ENCODE measurements at regions not wholly inside any gene's neighbourhood (a gene's known extent, or its start where the extent isn't known, plus 50 kb on each side); places are given as distances from the start of the nearest gene placed in this dataset.

- Histone ChIP-seq H3K27me3 (no peaks in the 10 kb centered on the region), H3K27ac (no peak overlapping the region), H3K4me3 (no peak overlapping the region), H3K4me1 (replicated peaks in 1 of 2) (peaks cover 0 to 14% of the 10 kb centered on the region in 2 donors), H3K36me3 (replicated peaks in 1 of 2) (no peaks in the 10 kb centered on the region), H3K9me3 (replicated peaks in 1 of 3) (no peaks in the 10 kb centered on the region)
- TF ChIP-seq POLR2A (IDR thresholded peaks at IDR 0.05): no peak
- TF ChIP-seq, protein P1, sequence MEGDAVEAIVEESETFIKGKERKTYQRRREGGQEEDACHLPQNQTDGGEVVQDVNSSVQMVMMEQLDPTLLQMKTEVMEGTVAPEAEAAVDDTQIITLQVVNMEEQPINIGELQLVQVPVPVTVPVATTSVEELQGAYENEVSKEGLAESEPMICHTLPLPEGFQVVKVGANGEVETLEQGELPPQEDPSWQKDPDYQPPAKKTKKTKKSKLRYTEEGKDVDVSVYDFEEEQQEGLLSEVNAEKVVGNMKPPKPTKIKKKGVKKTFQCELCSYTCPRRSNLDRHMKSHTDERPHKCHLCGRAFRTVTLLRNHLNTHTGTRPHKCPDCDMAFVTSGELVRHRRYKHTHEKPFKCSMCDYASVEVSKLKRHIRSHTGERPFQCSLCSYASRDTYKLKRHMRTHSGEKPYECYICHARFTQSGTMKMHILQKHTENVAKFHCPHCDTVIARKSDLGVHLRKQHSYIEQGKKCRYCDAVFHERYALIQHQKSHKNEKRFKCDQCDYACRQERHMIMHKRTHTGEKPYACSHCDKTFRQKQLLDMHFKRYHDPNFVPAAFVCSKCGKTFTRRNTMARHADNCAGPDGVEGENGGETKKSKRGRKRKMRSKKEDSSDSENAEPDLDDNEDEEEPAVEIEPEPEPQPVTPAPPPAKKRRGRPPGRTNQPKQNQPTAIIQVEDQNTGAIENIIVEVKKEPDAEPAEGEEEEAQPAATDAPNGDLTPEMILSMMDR (IDR thresholded peaks at IDR 0.05): no peak
- intact Hi-C loops (cut with DNase I): no loop called here
- 56 to 65% (median 58%) methylated on average over 5 of the region's 5 CpGs for WGBS, 4 donors
- DNase-seq: peak in 4 of 7 donors; percentile 11 to 33 (median 14)
Measured at GRCh38 chr13:74056801-74057542, 77.2 kb downstream of the KLF12 start.

- H3K4me1 ChIP-seq (replicated peaks in 1 of 2): peaks cover 0 to 6% of the 10 kb centered on the region in 2 donors
- no peak overlapping the region for H3K27ac ChIP-seq
- TF ChIP-seq, protein P1 (IDR thresholded peaks at IDR 0.05): no peak
- no peak for TF ChIP-seq POLR2A (IDR thresholded peaks at IDR 0.05)
- no peak for DNase-seq
- 91 to 97% (median 95%) methylated on average over 5 of the region's 5 CpGs for WGBS, 4 donors
- H3K4me3 ChIP-seq: no peak overlapping the region
- H3K9me3 ChIP-seq (replicated peaks in 1 of 3): no peaks in the 10 kb centered on the region
- intact Hi-C loops (cut with DNase I): no loop called here
- no peaks in the 10 kb centered on the region for H3K27me3 ChIP-seq
- no peaks in the 10 kb centered on the region for H3K36me3 ChIP-seq (replicated peaks in 1 of 2)
Measured at GRCh38 chr13:74052402-74052928, 81.7 kb downstream of the KLF12 start.

- intact Hi-C loops (cut with DNase I): no loop called here
- Histone ChIP-seq H3K36me3 (replicated peaks in 1 of 2) (no peaks in the 10 kb centered on the region), H3K27ac (no peak overlapping the region), H3K4me3 (no peak overlapping the region), H3K9me3 (replicated peaks in 1 of 3) (no peaks in the 10 kb centered on the region), H3K4me1 (replicated peaks in 1 of 2) (no peaks in the 10 kb centered on the region), H3K27me3 (no peaks in the 10 kb centered on the region)
- TF ChIP-seq, protein P1 (IDR thresholded peaks at IDR 0.05): no peak
- no peak for TF ChIP-seq POLR2A (IDR thresholded peaks at IDR 0.05)
- no peak for DNase-seq
- 59 to 76% (median 72%) methylated on average over 5 of the region's 5 CpGs for WGBS, 4 donors
Measured at GRCh38 chr13:74048756-74049155, 85.4 kb downstream of the KLF12 start.

DNA sequence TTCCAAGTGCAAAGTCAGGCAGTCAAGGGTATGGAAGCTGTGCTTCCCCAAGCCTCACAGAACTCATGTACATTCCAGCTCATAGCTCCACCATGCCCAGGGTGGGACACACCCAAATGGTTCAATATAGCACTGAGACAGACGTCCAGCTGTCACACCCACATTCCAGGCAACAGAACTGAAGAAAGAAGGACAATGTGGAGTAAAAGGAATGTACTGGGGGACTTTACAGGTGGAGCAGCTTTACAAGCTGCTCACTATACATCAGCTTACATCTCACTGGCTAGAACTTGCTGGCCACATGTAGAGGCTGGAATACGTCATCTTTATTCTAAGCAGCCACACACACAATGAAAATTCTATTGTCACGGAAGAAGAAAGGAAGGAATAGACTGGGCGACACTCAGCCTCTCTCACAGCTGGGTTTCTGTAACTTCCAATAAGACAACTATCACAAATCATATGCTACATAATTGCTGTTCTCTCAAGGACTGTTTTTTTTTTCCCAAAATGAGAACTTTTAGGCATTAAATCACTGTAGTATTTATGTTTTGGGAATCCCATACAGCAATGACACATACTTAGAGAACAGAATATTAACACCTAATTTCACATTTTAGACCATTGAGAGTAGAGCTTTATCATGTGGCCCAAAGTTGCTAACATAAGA, 86.1 kb downstream of the KLF12 start:
- Histone ChIP-seq H3K9me3 (replicated peaks in 1 of 3) (no peaks in the 10 kb centered on the region), H3K4me1 (replicated peaks in 1 of 2) (no peaks in the 10 kb centered on the region), H3K27me3 (no peaks in the 10 kb centered on the region), H3K27ac (no peak overlapping the region), H3K36me3 (replicated peaks in 1 of 2) (no peaks in the 10 kb centered on the region), H3K4me3 (no peak overlapping the region)
- TF ChIP-seq, protein P1 (IDR thresholded peaks at IDR 0.05): no peak
- TF ChIP-seq POLR2A (IDR thresholded peaks at IDR 0.05): no peak
- intact Hi-C loops (cut with DNase I): no loop called here
- 61 to 80% (median 71%) methylated on average over 4 of the region's 4 CpGs for WGBS, 4 donors
- no peak for DNase-seq
